NCI-H1105 (cell line): ENCODE measurements at regions not wholly inside any gene's neighbourhood (a gene's known extent, or its start where the extent isn't known, plus 50 kb on each side); places are given as distances from the start of the nearest gene placed in this dataset.

Experiments used
- DNase-seq: peaks from one replicate; lab custom pipeline; 2025; lab: John Stamatoyannopoulos, UW

DNA sequence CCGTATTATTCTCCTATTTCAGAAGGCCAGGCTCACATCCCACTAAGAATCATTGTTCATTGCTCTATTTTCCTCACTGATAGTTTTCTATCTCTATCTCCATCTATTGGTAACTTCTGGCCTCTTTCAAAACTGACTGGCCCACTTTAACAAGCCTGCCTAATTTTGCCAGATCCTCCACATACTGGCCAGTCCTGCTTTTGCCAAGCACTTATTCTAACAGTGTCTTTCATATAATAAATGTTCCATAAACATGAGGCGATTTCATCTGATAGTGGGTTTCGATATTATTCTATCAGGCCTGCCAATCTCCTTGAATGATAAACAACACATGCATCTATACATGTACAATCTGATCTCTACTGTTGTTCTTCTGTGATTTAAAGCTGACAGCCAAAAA lies 125.9 kb upstream of the KCNH7 start:
- DNase-seq = no peak

DNA sequence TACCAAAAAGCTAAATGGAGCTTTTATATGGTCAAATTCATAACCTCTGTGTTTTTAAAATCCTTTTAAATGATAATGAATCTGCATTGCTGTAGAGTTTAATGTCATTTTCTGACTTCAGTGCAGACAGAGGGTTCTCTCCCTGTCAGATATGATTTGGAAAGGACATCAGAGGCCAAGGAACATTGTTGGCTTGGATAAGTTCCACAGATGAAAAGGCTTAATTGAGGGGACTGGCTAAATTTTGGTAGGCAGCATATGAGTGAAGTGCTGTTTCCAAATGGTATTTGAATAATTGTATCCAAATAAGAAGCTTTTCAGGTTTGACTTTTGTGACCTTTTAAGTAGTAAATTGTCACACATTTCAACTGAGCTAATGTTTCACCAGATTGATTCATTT lies 124.6 kb upstream of the KCNH7 start:
- DNase-seq = no peak

DNA sequence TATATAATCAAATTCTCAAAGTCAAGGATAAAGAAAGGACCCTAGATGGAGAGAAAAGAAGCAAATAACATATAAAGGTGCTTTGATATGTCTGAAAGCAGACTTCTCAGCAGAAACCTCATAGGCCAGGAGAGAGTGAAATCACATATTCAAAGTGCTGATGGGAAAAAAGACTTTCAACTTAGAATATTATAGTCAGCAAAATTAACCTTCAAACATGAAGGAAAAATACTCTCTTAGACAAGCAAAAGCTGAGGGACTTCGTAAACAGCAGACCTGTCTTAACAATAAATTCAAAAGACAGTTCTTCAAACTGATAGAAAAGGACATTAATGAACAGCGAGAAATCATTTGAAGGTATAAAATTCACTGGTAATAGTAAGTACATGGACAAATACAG lies 107.2 kb upstream of the KCNH7 start:
- no peak for DNase-seq

DNA sequence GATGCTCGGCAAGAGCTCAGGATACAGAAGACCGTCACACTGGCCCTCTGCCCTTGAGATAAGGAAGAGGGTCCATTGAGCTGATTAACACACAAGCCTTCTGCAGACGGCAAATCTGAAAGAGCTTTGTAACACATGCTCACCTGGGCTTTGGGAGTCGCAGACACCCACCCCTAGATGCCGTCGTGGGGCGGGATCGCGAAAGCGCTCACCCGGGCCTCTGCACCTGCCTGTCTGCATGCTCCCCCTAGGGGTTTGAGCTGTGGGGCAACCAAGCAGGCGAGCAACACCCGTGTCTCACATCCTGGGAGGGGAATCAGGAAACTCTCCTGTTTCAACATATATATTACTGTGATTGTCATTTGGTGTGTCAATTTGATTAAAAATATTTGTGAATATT lies 99.8 kb upstream of the KCNH7 start:
- no peak for DNase-seq

DNA sequence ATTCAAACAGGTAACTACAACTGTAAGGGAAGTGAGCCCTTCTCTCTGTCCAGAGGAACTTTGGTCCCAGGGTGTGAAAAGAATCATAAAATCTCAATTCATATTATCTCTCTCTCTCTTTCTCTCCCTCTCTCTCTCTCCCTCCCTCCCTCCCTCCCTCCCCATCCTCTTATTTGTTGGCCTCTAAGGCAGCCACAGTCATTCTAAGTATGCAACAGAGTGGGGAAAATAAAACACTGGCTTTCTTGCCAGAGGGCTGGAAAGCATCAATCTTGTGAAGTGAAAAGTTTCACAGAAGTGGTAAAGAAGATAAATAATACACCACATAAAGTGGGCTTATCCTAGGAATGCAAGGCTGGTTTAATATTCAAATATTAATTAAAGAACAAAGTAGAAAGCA lies 95.6 kb upstream of the KCNH7 start:
- no peak for DNase-seq

DNA sequence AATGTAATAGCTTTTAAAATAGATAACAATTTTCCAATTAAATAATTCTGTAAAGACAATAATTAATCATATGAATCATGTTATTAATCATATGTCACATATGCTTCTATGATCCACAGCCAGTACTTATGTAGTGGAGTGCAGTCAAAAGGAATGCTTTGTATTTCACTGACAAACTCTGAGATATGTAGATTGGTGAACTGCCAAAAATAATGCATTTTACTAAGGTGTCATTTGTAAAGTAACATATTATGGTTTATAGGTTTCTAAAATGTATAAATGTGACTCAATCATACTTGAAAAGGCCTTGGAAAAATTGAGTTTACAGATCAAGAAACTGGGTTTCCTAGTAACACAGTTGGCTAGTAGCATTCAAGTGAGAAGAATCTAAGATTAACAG lies 93.8 kb upstream of the KCNH7 start:
- no peak for DNase-seq

GRCh38 chr2:162929571-162929970 lies 91.0 kb upstream of the KCNH7 start:
- no peak for DNase-seq

DNA sequence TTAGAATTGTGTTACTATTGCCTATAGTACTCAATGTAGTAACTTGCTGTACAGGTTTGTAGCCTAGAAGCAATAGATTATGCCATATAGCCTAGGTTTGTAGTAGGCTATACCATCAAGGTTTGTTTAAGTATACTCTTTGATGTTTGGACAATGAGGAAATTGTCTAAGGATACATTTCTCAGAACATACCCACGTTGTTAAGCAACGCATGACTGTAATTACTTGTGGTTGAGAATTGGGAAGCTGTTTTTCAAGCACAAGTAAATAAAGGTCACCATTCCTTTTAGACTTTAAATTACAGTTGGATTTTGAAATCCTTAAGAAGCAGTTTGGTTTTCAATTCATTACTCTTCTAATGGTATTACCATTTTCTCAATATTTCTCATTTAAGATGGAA lies 89.8 kb upstream of the KCNH7 start:
- no peak for DNase-seq

GRCh38 chr2:162926907-162927306 lies 88.3 kb upstream of the KCNH7 start:
- no peak for DNase-seq

GRCh38 chr2:162926501-162926900 lies 87.9 kb upstream of the KCNH7 start:
- DNase-seq = no peak

DNA sequence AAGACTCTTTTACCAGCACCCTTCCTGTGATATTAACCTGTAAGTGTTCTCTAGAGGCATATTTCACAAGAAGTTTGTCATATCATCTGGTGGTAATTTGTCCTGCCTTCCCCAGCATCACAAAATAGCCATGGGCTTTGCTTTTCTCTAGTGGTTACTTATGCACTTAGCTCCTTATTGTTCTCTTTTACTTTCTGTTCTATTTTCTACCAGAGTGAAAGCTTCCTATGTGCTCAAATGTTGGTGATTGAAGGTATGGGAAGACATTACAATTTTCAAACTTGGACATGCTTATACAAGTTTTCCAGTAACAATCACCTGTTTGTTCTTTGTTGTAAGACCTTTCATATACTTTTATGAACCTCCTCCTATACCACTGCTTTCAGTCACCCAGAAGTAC lies 87.0 kb upstream of the KCNH7 start:
- DNase-seq = no peak

DNA sequence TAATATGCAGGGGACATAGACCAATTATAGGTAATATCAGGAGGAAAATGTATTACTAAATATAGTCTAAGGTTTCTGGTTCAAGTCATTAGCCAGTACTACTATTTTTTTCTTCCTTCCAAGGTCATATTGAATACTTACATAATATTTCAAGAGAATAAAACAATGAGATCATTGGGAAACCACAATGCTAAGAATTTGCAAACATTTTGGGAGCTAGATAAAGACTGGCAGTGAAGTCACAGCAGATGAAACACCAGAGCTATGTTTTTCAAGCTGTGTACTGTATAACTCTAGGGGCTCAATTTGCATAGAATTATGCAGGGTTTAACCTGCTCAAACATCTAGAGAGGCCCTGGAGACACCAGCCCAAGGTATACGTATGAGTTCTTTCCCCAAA lies 80.5 kb upstream of the KCNH7 start:
- DNase-seq = no peak

DNA sequence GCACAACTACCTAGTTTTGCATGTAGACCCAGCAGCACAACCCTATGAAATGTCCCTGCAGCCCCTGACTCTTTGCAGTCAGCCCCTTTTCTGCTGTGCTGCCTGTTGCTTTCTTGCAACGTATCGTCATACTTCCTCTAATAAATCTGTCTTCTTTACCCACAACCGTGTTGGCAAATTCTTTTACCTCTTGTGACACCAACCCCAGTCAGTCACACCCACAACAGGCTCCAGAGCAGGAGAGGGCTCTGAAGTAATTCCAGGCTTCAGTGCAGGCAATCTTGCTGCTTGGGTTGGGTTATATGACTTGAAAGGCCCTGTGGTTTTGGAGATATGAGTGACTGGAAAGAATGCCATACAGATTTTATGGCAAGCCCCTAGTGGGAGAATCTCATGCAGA lies 79.1 kb upstream of the KCNH7 start:
- no peak for DNase-seq

- DNase-seq = no peak
These were observed 77.8 kb upstream of the KCNH7 start for GRCh38 chr2:162916286-162916801.

- DNase-seq = no peak
These were observed 77.3 kb upstream of the KCNH7 start for GRCh38 chr2:162915858-162916257.

GRCh38 chr2:162914161-162914560 lies 75.6 kb upstream of the KCNH7 start:
- no peak for DNase-seq

DNA sequence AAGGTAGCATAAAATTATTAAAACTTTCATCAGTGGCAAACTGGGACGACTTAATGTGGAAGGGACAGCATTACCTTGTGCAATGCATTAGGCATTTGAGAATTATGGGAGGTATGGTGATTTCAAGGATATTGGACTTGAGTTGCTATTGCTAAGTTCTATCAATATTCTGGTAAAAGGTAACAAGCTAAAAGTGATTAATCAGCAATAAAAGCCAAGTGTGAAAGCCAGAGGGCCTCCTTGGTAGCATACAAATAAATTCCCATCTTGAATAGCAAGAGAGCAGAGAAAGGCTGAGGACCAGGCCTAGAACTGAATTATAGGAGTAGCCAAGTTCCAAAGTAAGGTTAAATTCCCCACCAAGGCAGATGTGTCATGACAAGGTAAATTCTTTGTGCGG lies 74.2 kb upstream of the KCNH7 start:
- no peak for DNase-seq

- DNase-seq = no peak
These were observed 70.0 kb upstream of the KCNH7 start for GRCh38 chr2:162908567-162908966.

DNA sequence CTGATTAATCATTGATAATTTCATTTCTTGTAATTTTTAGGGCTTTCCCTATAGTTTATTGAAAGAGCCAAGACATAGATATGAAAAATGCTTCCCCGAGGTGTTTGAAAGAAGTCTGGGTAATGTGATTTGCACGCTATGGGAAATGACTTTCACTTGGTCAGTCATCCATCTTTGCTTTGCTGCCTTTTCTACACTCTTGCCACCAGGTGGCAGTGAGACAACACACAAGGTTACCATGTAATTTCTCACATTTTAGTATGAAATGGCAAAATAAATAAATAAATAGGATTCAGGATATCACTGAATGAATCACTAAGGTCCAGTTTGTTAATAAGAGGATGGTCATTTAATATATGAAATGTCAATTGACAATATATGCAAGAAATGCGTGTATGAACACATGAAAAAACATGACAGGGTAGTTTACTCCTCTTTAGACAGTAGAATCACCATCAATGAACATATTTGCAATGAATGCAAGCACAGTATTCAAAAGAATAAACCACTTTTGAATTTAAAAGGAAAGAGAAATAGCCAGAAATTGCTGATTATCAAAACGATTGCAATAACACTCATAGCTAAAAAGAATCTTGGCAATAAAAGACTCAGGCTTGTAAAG lies 52.2 kb upstream of the KCNH7 start:
- peak; percentile 10 for DNase-seq

DNA sequence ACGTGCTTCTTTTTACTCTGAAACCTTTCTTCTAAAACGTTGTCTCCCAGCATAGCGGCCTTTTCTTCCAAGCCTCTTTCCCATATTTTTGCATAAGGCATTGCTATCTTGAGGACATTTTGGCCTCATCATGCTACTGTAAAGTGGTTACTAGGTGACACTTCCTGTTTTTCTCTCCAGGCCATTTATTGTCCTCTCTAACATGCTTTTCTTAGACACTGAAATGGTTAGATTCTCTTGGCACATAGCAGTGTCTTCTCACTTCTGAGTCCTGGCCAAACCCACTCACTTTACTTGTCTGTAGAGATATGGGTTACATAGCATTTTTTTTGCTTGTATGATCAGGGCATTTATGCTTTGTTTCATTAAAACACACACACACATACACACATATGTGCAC lies 50.1 kb upstream of the KCNH7 start:
- no peak for DNase-seq
